ENCODE measurements at regions not wholly inside any gene's neighbourhood (a gene's known extent, or its start where the extent isn't known, plus 50 kb on each side); places are given as distances from the start of the nearest gene placed in this dataset.

DNA sequence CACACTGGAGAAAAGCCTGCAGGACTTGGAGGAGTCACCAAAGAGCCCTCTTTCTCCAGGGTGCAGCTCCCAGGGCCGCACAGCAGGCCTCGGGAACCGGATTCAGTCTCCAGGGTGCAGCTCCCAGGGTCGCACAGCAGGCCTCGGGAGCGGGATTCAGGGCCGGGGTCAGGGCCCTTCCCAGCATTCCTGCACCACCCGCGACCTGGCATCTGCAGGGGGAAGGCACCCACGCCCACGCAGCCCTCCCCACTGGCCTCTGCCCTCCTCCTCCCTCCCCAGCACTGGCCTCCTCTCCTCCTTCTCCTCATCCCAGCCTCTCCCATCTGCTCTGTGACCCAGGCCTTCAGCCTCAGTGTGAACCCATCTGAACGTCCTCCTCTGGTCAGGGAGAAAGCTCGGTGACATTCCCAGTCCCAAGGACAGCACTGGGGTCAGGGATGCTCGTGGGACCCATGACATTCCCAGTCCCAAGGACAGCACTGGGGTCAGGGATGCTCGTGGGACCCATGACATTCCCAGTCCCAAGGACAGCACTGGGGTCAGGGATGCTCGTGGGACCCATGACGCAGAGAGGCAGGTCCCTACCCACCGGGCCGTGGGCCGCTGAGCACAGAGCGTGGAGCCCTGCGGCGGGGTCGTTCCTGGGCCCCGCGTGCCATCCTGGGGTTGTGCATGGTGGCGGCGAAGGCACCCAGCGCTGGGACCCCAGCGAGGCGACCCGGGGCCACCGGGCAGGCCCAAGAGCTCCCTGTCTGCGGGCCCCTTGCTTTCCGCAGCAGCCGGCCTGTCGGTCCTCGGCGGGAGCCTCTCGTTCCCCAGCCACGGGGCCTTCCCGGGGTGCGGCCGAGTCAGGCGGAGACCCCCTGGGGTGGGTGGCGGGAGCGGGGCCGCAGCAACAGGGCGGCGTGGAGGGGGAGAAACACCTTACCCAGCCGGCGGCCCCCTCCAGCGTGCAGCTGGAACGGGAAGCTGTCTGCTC, 550.2 kb upstream of the SALL3 start:
- WGBS (ENCODE audit: low lambda C conversion rate), result 9% methylated on average over 9 of the region's 54 CpGs
- Histone ChIP-seq H3K4me2 (ENCODE audit: low read depth, low read length) (no peak overlapping the region), H3K9me3 (ENCODE audit: low read length) (no peaks in the 10 kb centered on the region), H3K79me2 (ENCODE audit: insufficient read depth, low read length) (no peaks in the 10 kb centered on the region), H3K9ac (ENCODE audit: insufficient read depth, low read depth, low read length) (no peak overlapping the region), H3K4me3 (replicated peaks in 1 of 3; ENCODE audit: insufficient read depth in 1 of 3, low read depth in 2 of 3, low read length in 3 of 3) (no peak overlapping the region), H3K4me1 (ENCODE audit: insufficient read depth, low read length) (no peaks in the 10 kb centered on the region), H3K27me3 (ENCODE audit: control insufficient read depth in 1 of 2, insufficient read depth in 2 of 2, low read length in 2 of 2) (peaks cover 0 to 28% of the 10 kb centered on the region in 2 experiments; a peak in 1 of 5 replicates), H3K27ac (ENCODE audit: extremely low read length, insufficient read depth, low read length) (no peak overlapping the region), H3K36me3 (replicated peaks in 1 of 2; ENCODE audit: control insufficient read depth in 1 of 2, insufficient read depth in 2 of 2, low read length in 2 of 2) (no peaks in the 10 kb centered on the region), H4K20me1 (ENCODE audit: insufficient read depth, low read length) (no peaks in the 10 kb centered on the region), H2AFZ (ENCODE audit: low read length) (no peak overlapping the region)
- ATAC-seq, result no peak
- no peak for DNase-seq (ENCODE audit: low spot score)
- intact Hi-C loops (cut with micrococcal nuclease; ENCODE audit: unreplicated experiment) (no loop called here), in situ Hi-C loops (cut with HindIII; ENCODE audit: extremely low pct_ligation_motif_present, low pct_unique_long_range_greater_than_20kb) (no loop called here)
- CTCF ChIA-PET (ENCODE audit: low intra/inter-chr PET ratio, low total read pairs), result no interaction called here
- no TSS peak for BruUV-seq (replicated peaks)
- FAIRE-seq, result no peak
- TF ChIP-seq SALL1 (CRISPR knock-in tag; IDR thresholded peaks at IDR 0.05) (no peak), ZNF644 (CRISPR knock-in tag; IDR thresholded peaks at IDR 0.05; ENCODE audit: low read depth) (no peak), ESRRA (CRISPR knock-in tag; IDR thresholded peaks at IDR 0.05; ENCODE audit: low read depth) (no peak), PTBP1 (IDR thresholded peaks at IDR 0.05; ENCODE audit: low read depth, low read length, poor library complexity, severe bottlenecking) (no peak), ZFP37 (CRISPR knock-in tag; IDR thresholded peaks at IDR 0.05; ENCODE audit: borderline replicate concordance) (no peak), ZNF556 (CRISPR knock-in tag; IDR thresholded peaks at IDR 0.05; ENCODE audit: borderline replicate concordance) (no peak), ATM (IDR thresholded peaks at IDR 0.05; ENCODE audit: borderline replicate concordance) (no peak), KMT2A (CRISPR knock-in tag; IDR thresholded peaks at IDR 0.05) (no peak), ARNT (IDR thresholded peaks at IDR 0.05) (no peak), POLR2AphosphoS2 (IDR thresholded peaks at IDR 0.05; ENCODE audit: low read depth, low read length) (no peak), ZSCAN29 (CRISPR knock-in tag; conservative IDR thresholded peaks at IDR 0.05) (no peak), ZSCAN21 (CRISPR knock-in tag; IDR thresholded peaks at IDR 0.05; ENCODE audit: borderline replicate concordance) (no peak), ZNF891 (CRISPR knock-in tag; IDR thresholded peaks at IDR 0.05) (no peak)
- TF ChIP-seq, protein P1, sequence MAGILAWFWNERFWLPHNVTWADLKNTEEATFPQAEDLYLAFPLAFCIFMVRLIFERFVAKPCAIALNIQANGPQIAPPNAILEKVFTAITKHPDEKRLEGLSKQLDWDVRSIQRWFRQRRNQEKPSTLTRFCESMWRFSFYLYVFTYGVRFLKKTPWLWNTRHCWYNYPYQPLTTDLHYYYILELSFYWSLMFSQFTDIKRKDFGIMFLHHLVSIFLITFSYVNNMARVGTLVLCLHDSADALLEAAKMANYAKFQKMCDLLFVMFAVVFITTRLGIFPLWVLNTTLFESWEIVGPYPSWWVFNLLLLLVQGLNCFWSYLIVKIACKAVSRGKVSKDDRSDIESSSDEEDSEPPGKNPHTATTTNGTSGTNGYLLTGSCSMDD (CRISPR knock-in tag; IDR thresholded peaks at IDR 0.05), result no peak
- TF ChIP-seq, protein P2, sequence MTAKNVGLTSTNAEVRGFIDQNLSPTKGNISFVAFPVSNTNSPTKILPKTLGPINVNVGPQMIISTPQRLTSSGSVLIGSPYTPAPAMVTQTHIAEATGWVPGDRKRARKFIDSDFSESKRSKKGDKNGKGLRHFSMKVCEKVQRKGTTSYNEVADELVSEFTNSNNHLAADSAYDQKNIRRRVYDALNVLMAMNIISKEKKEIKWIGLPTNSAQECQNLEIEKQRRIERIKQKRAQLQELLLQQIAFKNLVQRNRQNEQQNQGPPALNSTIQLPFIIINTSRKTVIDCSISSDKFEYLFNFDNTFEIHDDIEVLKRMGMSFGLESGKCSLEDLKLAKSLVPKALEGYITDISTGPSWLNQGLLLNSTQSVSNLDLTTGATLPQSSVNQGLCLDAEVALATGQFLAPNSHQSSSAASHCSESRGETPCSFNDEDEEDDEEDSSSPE (CRISPR knock-in tag; IDR thresholded peaks at IDR 0.05), result no peak
- TF ChIP-seq, protein P3, sequence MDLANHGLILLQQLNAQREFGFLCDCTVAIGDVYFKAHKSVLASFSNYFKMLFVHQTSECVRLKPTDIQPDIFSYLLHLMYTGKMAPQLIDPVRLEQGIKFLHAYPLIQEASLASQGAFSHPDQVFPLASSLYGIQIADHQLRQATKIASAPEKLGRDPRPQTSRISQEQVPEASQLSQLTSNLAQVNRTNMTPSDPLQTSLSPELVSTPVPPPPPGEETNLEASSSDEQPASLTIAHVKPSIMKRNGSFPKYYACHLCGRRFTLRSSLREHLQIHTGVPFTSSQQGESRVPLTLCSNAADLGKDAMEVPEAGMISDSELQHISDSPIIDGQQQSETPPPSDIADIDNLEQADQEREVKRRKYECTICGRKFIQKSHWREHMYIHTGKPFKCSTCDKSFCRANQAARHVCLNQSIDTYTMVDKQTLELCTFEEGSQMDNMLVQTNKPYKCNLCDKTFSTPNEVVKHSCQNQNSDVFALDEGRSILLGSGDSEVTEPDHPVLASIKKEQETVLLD (CRISPR knock-in tag; IDR thresholded peaks at IDR 0.05; ENCODE audit: low read depth), result no peak
- TF ChIP-seq, protein P4, sequence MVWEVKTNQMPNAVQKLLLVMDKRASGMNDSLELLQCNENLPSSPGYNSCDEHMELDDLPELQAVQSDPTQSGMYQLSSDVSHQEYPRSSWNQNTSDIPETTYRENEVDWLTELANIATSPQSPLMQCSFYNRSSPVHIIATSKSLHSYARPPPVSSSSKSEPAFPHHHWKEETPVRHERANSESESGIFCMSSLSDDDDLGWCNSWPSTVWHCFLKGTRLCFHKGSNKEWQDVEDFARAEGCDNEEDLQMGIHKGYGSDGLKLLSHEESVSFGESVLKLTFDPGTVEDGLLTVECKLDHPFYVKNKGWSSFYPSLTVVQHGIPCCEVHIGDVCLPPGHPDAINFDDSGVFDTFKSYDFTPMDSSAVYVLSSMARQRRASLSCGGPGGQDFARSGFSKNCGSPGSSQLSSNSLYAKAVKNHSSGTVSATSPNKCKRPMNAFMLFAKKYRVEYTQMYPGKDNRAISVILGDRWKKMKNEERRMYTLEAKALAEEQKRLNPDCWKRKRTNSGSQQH (CRISPR knock-in tag; IDR thresholded peaks at IDR 0.05; ENCODE audit: low read depth), result no peak
- POLR2A ChIA-PET, result no interaction called here

All from HepG2 (cell line).